HAP-1 (cell line): ENCODE measurements at regions not wholly inside any gene's neighbourhood (a gene's known extent, or its start where the extent isn't known, plus 50 kb on each side); places are given as distances from the start of the nearest gene placed in this dataset.

Experiments used
- DNase-seq, 2 experiments: peaks; one replicate each; pipeline ENCODE4 v3.0.0-alpha.2; 2016 to 2020; ENCODE audit warnings: low spot score in 2 of 2
- H3K27me3 ChIP-seq: fragments of 250-450 bp; sonication (Bioruptor Pico); 2 replicates; pipeline ENCODE4 v1.5.1; 2020; ENCODE audit warnings: low read depth, mild to moderate bottlenecking, moderate library complexity
- H3K36me3 ChIP-seq: fragments of 250-450 bp; sonication (Bioruptor Pico); replicated peaks from 2 replicates; pipeline ENCODE4 v1.5.1; 2020; ENCODE audit warnings: mild to moderate bottlenecking
- H3K4me1 ChIP-seq: fragments of 250-450 bp; sonication (Bioruptor Pico); 2 replicates; pipeline ENCODE4 v1.5.1; 2020; ENCODE audit warnings: mild to moderate bottlenecking
- H3K4me3 ChIP-seq: fragments of 250-450 bp; sonication (Bioruptor Pico); 2 replicates; pipeline ENCODE4 v1.5.1; 2020; ENCODE audit warnings: mild to moderate bottlenecking, moderate library complexity
- H3K9me3 ChIP-seq: fragments of 250-450 bp; sonication (Bioruptor Pico); 2 replicates; pipeline ENCODE4 v1.5.1; 2020; ENCODE audit warnings: mild to moderate bottlenecking, moderate library complexity
- in situ Hi-C: fragments of 300-500 bp; cut with MboI; formaldehyde crosslinking; loops from 3 replicates; pipeline ENCODE4 v1.14.3; 2020; ENCODE audit warnings: low sequenced_read_pairs, inconsistent platforms, mixed read lengths

DNA sequence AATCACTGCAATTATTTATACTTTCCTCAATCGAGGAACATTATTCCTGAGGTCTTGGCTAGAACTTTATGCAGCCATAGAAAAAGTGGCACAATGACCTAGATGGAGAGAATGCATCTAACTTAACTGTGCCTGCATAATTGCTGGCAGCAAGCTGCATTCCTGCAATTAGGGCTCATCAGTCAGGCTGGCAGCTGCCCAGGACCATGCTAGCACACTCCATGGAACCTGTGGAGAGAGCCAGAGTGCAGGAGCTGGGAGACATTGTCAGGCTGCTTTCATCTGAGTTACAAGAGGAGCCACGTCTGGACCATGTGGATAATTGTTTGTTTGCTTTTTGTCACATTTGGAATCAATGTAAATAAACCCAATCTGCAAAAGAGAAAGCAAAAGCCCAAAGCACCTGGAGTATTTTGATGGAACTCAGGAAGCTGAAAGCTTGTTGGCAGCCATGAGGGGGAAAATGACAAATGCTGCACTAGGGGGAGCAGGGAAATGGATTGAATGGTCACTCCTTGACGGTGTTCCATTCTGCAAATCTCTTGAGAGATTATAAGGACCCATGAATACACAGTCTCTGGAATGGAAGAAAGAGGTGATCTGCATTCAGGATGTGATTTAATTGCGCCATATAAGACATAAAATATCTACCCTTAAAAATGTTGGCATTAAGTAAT is 839.9 kb downstream of the MAT2B start:
- Histone ChIP-seq H3K4me3 (no peak overlapping the region), H3K36me3 (no peaks in the 10 kb centered on the region), H3K4me1 (no peaks in the 10 kb centered on the region), H3K27me3 (no peaks in the 10 kb centered on the region), H3K9me3 (no peaks in the 10 kb centered on the region)
- in situ Hi-C loops: no loop called here
- DNase-seq: no peak

GRCh38 chr5:164345853-164346252 is 840.4 kb downstream of the MAT2B start:
- in situ Hi-C loops: no loop called here
- Histone ChIP-seq H3K4me1 (no peaks in the 10 kb centered on the region), H3K36me3 (no peaks in the 10 kb centered on the region), H3K9me3 (no peaks in the 10 kb centered on the region), H3K4me3 (no peak overlapping the region), H3K27me3 (no peaks in the 10 kb centered on the region)
- no peak for DNase-seq

GRCh38 chr5:164346785-164347630 is 841.6 kb downstream of the MAT2B start:
- DNase-seq: no peak
- in situ Hi-C loops: no loop called here
- no peaks in the 10 kb centered on the region for H3K9me3 ChIP-seq
- H3K27me3 ChIP-seq: no peaks in the 10 kb centered on the region
- H3K4me1 ChIP-seq: no peaks in the 10 kb centered on the region
- no peak overlapping the region for H3K4me3 ChIP-seq
- H3K36me3 ChIP-seq: no peaks in the 10 kb centered on the region

GRCh38 chr5:164350236-164350635 is 844.8 kb downstream of the MAT2B start:
- H3K4me3 ChIP-seq: no peak overlapping the region
- in situ Hi-C loops: no loop called here
- no peaks in the 10 kb centered on the region for H3K9me3 ChIP-seq
- DNase-seq: no peak
- no peaks in the 10 kb centered on the region for H3K36me3 ChIP-seq
- no peaks in the 10 kb centered on the region for H3K4me1 ChIP-seq
- H3K27me3 ChIP-seq: no peaks in the 10 kb centered on the region

DNA sequence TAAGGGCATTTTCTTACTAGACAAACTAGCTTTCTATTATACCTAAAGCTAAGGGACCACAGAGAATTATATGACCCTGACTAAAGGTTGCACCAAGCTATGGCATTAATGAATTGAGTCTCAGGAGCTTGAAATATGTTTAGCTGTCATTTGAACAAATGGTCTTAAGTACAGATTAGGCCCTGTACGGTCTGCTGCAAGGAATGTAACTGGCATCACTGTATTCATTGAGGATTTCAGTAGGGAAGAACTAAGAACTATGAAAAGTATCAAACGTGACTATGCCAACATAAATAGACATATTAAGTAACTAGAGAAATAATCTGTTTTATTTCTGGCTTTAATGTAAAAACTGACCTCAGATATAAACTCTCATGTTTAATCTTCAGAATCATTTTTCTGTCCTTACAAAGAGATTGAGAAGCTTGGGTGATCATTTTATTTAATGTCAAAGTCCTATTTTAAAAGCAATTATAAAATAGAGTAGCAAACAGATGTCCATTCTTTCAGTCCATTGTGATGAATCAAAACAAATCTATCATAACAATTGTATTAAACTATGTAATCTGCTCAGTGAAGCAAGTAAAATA is 845.9 kb downstream of the MAT2B start:
- Histone ChIP-seq H3K27me3 (no peaks in the 10 kb centered on the region; the same call in 1 of the 2 replicates), H3K4me1 (no peaks in the 10 kb centered on the region), H3K4me3 (no peak overlapping the region), H3K9me3 (no peaks in the 10 kb centered on the region), H3K36me3 (no peaks in the 10 kb centered on the region)
- no peak for DNase-seq
- in situ Hi-C loops: no loop called here

DNA sequence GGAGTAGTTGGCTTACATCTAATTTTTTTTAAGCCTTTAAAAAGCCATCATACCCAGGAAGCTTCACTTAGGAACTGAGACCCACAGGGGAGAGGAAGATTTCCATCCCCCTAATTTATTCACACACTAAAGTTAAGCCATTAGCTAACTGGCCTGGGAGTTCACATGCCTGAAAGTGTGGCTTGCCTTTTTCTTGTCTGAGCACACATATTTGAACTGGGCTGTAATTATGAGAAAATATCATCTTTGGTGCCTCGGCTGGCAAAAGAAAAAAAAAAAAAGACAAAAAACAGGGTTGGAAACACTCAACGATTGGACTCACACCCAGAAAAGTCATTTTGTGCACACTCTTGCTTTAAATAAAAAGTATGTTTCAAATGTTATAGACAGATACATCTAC is 847.3 kb downstream of the MAT2B start:
- Histone ChIP-seq H3K4me1 (no peaks in the 10 kb centered on the region), H3K9me3 (no peaks in the 10 kb centered on the region), H3K36me3 (no peaks in the 10 kb centered on the region), H3K4me3 (no peak overlapping the region), H3K27me3 (no peaks in the 10 kb centered on the region; the same call in 1 of the 2 replicates)
- DNase-seq: no peak
- in situ Hi-C loops: no loop called here

- H3K27me3 ChIP-seq: no peaks in the 10 kb centered on the region; the same call in 1 of the 2 replicates
- no peaks in the 10 kb centered on the region for H3K9me3 ChIP-seq
- no peak overlapping the region for H3K4me3 ChIP-seq
- no peaks in the 10 kb centered on the region for H3K4me1 ChIP-seq
- in situ Hi-C loops: no loop called here
- H3K36me3 ChIP-seq: no peaks in the 10 kb centered on the region
- no peak for DNase-seq
These were observed 847.7 kb downstream of the MAT2B start for GRCh38 chr5:164353155-164353554.

- no peak for DNase-seq
- Histone ChIP-seq H3K9me3 (no peaks in the 10 kb centered on the region), H3K36me3 (no peaks in the 10 kb centered on the region), H3K4me3 (no peak overlapping the region), H3K4me1 (no peaks in the 10 kb centered on the region), H3K27me3 (no peaks in the 10 kb centered on the region; the same call in 1 of the 2 replicates)
- in situ Hi-C loops: no loop called here
These were observed 848.8 kb downstream of the MAT2B start for GRCh38 chr5:164354139-164354751.

- H3K4me3 ChIP-seq: no peak overlapping the region
- no peaks in the 10 kb centered on the region for H3K4me1 ChIP-seq
- no peak for DNase-seq
- H3K27me3 ChIP-seq: no peaks in the 10 kb centered on the region; the same call in 1 of the 2 replicates
- H3K36me3 ChIP-seq: no peaks in the 10 kb centered on the region
- H3K9me3 ChIP-seq: no peaks in the 10 kb centered on the region
- in situ Hi-C loops: no loop called here
These were observed 849.9 kb downstream of the MAT2B start for GRCh38 chr5:164355267-164355830.

DNA sequence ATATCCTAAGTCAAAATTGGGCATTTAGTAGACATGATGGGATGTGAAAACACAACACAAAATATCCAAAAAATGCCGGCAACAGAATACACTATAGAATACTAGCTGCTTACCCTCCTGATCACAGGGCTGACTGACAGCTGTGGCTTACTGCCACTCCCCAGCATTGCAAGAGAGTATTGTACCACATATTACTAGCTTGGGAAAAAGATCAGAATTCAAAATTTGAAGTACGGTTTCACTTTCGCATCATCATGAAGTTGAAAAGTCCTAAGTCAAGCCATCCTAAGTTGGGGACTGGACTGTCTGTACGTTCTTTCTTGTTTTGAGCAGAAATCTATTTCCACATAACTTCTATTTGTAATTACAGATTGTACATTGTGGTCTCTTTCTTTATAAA is 851.4 kb downstream of the MAT2B start:
- in situ Hi-C loops: no loop called here
- Histone ChIP-seq H3K9me3 (no peaks in the 10 kb centered on the region), H3K4me1 (no peaks in the 10 kb centered on the region), H3K4me3 (no peak overlapping the region), H3K27me3 (peaks cover 2% of the 10 kb centered on the region; the same call in 1 of the 2 replicates), H3K36me3 (no peaks in the 10 kb centered on the region)
- DNase-seq: no peak

GRCh38 chr5:164357395-164358033 is 852.1 kb downstream of the MAT2B start:
- Histone ChIP-seq H3K4me1 (no peaks in the 10 kb centered on the region), H3K36me3 (no peaks in the 10 kb centered on the region), H3K27me3 (peaks cover 4% of the 10 kb centered on the region; the same call in 1 of the 2 replicates), H3K9me3 (no peaks in the 10 kb centered on the region), H3K4me3 (no peak overlapping the region)
- in situ Hi-C loops: no loop called here
- DNase-seq: no peak

GRCh38 chr5:164358531-164359259 is 853.3 kb downstream of the MAT2B start:
- Histone ChIP-seq H3K4me1 (no peaks in the 10 kb centered on the region), H3K27me3 (peaks cover 4% of the 10 kb centered on the region; the same call in 1 of the 2 replicates), H3K9me3 (no peaks in the 10 kb centered on the region), H3K4me3 (no peak overlapping the region), H3K36me3 (no peaks in the 10 kb centered on the region)
- no peak for DNase-seq
- in situ Hi-C loops: no loop called here
